ENCODE measurements at regions not wholly inside any gene's neighbourhood (a gene's known extent, or its start where the extent isn't known, plus 50 kb on each side); places are given as distances from the start of the nearest gene placed in this dataset.

GRCh38 chr4:36740796-36741310, 459.4 kb downstream of the DTHD1 start:
- TF ChIP-seq, protein P1, sequence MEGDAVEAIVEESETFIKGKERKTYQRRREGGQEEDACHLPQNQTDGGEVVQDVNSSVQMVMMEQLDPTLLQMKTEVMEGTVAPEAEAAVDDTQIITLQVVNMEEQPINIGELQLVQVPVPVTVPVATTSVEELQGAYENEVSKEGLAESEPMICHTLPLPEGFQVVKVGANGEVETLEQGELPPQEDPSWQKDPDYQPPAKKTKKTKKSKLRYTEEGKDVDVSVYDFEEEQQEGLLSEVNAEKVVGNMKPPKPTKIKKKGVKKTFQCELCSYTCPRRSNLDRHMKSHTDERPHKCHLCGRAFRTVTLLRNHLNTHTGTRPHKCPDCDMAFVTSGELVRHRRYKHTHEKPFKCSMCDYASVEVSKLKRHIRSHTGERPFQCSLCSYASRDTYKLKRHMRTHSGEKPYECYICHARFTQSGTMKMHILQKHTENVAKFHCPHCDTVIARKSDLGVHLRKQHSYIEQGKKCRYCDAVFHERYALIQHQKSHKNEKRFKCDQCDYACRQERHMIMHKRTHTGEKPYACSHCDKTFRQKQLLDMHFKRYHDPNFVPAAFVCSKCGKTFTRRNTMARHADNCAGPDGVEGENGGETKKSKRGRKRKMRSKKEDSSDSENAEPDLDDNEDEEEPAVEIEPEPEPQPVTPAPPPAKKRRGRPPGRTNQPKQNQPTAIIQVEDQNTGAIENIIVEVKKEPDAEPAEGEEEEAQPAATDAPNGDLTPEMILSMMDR (IDR thresholded peaks at IDR 0.05): no peak
- no peak for TF ChIP-seq POLR2AphosphoS5 (IDR thresholded peaks at IDR 0.05)
- no peak for TF ChIP-seq EP300 (IDR thresholded peaks at IDR 0.05)
- no peak for TF ChIP-seq POLR2A (IDR thresholded peaks at IDR 0.05)

Measured in stomach (tissue), 4 donors.